GM19397 (cell line): ENCODE measurements at regions not wholly inside any gene's neighbourhood (a gene's known extent, or its start where the extent isn't known, plus 50 kb on each side); places are given as distances from the start of the nearest gene placed in this dataset.

ENCODE experiments used
- ATAC-seq: cut with Tn5 transposase; IDR thresholded peaks from one replicate; pipeline ENCODE4 v1.9.1; 2021; ENCODE audit warnings: mild to moderate bottlenecking, moderate library complexity; ENCODE audit not compliant: unreplicated experiment

DNA sequence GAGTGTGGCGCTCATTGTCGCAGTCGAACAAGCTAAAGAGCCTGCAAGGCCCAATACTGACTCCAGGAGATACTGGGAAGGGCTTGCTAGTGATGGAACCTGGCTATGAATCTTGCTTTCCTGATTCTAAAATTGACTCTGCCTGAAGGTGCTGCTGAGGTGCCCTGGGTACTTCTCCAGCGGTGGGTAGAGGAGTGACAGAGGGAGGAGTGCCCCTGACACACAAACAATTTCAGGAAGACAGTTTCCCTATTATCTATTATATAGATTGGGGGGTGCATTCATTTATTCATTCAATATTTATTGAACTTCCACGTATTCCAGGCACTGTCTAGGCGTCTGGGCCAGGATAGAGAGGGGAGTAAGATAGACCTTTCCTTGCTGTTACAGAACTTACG is 339.2 kb upstream of the GATB start:
- no peak for ATAC-seq

DNA sequence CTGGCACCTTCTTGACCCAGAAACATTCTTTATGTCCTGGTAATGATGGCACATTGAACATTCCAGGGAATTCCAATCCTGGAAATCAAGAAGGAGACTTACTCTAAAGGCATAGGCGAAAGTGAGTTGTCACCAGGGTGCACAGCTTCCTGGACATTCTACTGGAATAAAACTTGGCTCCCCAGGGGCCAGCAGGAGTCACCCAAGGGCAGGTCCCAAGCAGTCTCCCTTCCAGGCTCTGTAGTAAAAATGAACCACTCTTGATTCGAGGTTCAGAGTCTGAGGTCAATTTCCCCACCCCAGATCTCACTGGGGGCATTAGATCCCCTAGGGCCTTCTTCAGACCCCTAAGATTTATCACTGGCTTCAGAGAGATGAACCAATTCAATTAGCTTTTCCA is 338.7 kb upstream of the GATB start:
- no peak for ATAC-seq

- no peak for ATAC-seq
These were observed 338.2 kb upstream of the GATB start for GRCh38 chr4:152099061-152099425.

GRCh38 chr4:152098365-152099060 is 337.7 kb upstream of the GATB start:
- no peak for ATAC-seq

- ATAC-seq = no peak
These were observed 336.6 kb upstream of the GATB start for GRCh38 chr4:152097371-152097770.

- ATAC-seq = no peak
These were observed 334.9 kb upstream of the GATB start for GRCh38 chr4:152095701-152096070.

- ATAC-seq = no peak
These were observed 334.3 kb upstream of the GATB start for GRCh38 chr4:152094970-152095700.

GRCh38 chr4:152091405-152091804 is 330.6 kb upstream of the GATB start:
- ATAC-seq = no peak

DNA sequence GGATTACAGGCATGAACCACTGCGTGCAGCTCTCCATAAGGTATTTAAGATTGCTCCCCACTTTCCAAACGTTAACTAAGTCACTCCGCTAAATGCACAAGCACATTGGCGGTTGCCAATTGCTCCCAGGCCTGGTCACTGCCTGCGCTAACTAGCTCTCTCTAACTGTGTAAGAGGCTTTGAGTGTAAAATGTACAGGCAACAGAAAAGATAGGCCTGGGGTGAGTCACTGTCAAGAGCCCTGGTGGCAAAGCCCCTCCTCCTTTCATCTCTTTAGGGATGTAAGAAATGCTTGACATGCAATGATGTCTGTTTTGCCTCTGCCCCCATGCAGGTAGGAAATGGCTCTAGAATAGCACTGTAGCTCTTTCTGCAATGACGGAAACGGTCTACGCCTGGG is 329.7 kb upstream of the GATB start:
- ATAC-seq = no peak

GRCh38 chr4:152089584-152089983 is 328.8 kb upstream of the GATB start:
- ATAC-seq = no peak

DNA sequence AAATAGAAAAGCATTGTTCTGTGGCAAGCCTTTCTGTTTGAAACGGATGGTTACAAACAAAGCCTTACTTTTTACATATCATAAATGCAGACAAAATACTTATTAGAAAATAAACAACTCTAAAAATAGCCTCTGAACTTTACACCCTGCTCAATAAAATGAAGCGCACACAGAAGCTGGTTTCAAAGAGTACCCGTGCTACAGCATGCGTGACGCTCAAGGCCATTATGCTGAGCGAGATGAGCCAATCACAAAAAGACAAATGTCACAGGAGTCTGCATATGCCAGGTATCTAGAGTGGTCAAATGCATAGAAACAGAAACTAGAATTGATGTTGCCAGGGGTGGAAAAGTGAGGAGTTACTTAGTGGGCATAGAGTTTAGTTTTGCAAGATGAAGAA is 326.5 kb upstream of the GATB start:
- ATAC-seq = no peak

- ATAC-seq = no peak
These were observed 324.9 kb upstream of the GATB start for GRCh38 chr4:152085657-152086056.

DNA sequence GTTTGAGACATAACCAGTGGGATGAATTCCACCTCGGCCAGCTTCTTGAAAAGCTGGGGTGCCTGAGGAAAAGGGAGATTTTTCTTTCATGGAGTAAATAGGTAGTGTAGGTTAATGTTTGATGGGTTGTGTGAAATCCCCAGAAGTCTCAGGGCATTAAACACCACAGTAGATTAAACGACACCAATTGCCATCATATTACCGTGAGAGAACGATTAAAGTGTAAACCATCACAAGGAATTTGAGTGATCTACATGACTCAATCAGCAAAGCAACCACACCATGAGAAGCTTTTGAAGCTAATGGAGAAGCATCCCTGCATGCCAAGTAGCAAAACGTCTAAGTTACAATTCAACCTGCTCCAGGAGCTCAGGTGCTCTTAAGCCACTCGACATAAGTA is 322.5 kb upstream of the GATB start:
- no peak for ATAC-seq

DNA sequence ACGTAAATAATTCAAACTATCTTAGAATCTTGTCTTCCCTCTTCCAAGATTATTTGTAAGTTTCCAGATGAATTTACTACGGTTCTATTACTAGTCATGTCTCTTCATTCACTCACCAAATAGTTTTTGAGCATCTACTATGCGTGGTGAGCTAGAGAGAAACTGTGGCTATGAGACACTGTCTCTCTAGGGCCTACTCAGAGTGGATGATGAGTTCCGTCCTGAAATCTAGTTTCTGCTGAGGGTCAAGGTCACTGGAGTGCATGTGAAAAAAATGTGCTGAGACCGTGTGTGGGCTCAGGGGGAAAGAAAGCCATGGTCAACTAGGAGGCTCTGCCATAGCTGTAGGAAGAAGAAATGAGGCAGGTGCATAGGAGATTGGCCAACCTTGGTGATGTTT is 320.2 kb upstream of the GATB start:
- no peak for ATAC-seq

GRCh38 chr4:152079543-152080293 is 318.9 kb upstream of the GATB start:
- no peak for ATAC-seq

DNA sequence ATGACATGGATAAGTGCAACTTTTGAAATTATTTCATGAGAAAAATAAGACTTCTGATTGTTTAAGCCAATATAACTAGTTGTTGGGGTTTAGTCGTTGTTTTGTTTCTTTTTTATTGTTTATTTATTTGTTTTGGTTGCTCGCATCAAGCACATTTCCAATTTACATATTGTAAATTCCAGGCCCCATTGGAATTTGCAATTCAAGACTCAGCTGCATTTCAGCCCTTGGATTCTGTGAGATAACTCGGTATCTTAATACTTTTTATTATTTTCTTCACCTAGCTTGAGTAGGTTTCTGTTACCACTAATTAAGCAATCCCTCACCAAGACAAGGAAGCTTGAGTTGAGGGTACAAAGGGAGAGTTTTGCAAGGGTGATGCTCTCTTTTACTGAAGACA is 318.3 kb upstream of the GATB start:
- no peak for ATAC-seq

- no peak for ATAC-seq
These were observed 316.8 kb upstream of the GATB start for GRCh38 chr4:152077582-152077981.

- no peak for ATAC-seq
These were observed 314.6 kb upstream of the GATB start for GRCh38 chr4:152075253-152075928.

DNA sequence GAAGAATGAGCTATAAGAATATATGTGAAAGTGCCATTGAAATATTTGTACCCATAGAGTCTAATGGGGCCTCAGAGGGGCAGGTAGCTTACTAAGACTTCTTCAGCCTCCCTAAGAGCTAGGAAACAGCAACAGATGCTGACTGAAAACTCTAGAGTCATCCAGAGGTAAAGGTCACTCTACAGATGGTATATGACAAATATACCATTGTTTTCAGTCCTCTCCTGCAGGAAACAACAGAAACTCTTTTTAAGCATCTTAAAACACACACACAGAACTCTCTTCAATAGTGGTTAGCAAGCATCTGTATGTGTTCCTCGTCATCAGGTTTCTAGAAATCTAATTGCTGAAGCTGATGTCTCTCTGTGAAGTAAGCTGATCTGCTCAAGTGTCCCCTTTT is 313.8 kb upstream of the GATB start:
- ATAC-seq = no peak

DNA sequence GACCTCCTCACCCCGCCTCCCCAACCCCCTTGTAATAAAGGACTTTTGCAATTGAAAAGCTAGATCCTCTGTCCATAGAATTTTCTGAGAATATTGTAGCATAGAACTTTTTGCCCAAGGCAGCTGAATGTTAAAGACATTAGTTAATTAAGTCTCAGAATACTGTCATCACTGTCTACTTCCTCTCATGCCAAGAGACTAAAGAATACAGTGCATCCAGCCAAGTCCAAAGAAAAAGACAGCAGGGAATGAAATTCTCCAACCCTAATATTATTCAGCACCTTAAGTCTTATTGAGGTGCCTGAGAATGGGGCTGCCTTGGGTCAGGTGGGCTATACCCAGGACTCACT is 313.3 kb upstream of the GATB start:
- ATAC-seq = no peak

GRCh38 chr4:152073351-152074087 is 312.7 kb upstream of the GATB start:
- ATAC-seq = no peak
